HG03095 (cell line): ENCODE measurements at regions not wholly inside any gene's neighbourhood (a gene's known extent, or its start where the extent isn't known, plus 50 kb on each side); places are given as distances from the start of the nearest gene placed in this dataset.

ENCODE experiments used
- ATAC-seq: cut with Tn5 transposase; IDR thresholded peaks from one replicate; pipeline ENCODE4 v1.9.1; 2021; ENCODE audit warnings: moderate library complexity; ENCODE audit not compliant: unreplicated experiment

DNA sequence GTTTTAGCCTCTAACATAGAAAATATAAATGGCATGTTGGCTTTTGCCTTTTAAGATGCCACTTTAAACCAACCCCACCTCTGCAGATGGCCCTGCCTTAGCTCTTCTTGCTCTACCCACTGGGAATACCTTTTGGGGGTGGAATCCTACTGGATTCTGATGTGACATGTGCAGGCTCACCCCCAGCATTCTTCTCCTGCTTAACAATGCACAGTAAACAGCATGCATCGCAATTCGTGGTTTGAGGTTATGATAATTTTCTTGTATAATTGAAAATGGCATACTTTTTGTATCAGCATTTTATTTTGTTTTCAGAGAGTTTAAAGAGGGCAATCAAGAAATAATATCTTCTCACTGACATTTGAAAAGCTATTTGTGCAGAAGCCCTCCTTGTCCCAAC, 167.9 kb downstream of the AREG start:
- ATAC-seq: no peak

DNA sequence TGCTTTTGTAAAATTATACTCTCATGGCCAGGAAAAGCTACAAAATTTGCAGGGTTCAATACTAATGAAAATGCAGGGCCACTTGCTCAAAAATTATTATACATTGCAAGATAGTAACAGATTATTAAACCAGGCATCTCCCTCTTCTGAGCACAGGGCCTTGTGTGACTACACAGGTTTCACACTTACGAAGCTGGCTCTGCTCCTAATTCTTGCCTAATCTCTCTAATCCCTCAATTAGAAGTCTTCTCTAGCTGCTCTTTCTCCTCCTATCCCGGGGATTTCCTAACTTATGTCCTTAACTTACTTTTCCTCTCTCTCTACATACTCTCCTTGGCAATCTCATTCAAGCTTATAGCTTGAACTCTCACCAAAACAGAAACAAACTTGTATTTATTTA, 168.3 kb downstream of the AREG start:
- no peak for ATAC-seq

DNA sequence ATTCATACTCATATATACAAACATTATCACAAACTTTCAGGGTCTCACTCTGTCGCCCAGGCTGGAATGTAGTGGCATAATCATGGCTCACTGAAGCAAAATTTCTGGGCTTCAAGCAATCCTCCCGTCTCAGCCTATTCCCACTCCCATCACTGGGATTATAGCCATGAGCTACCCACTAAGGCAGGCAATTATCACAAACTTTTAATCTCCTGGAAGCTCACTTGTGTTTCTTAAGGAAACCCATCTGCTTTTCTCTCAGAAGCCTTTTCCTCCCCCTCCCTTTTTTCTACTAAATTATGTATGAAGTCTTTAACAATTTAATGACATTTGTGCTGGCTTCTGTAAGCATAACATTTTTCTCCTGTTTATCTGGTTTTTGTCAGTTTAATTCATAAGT, 170.5 kb downstream of the AREG start:
- ATAC-seq: no peak

DNA sequence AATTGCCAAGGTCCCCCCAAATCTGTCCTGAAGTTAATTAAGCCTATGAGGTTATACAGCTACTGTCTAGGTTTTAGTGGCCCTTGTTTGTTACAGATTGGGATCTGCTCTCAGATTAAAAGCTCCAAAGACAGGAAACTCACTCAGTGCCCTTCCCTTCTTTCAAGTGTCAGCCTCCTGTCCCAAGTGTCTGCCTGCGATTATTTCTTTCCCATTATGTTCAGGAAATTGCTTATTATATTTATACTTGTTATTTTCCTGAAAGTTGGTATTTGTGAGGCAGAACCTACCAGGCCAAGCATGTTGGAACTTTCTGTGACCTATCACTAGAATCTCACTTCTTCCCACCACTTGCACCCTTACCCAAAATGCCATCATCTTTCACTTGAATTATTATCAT, 173.2 kb downstream of the AREG start:
- ATAC-seq: no peak

DNA sequence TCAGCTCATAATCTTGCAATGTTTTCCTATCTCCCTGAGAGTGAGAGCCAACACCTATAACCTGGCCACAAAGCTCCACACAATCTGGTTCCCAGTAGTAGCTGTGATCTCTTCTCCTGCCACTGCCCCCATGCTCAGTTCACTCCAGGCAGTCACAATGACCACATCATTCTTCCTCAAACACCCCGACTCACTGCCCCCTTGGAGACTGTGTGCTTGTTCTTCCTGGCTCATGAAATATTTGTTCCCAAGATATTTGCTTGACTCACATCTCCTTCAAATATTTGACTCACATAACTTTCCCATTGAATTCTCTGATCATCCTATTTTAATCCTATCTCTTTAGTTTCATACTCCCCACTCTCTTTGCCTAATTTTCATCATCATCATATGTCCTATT, 173.7 kb downstream of the AREG start:
- no peak for ATAC-seq

DNA sequence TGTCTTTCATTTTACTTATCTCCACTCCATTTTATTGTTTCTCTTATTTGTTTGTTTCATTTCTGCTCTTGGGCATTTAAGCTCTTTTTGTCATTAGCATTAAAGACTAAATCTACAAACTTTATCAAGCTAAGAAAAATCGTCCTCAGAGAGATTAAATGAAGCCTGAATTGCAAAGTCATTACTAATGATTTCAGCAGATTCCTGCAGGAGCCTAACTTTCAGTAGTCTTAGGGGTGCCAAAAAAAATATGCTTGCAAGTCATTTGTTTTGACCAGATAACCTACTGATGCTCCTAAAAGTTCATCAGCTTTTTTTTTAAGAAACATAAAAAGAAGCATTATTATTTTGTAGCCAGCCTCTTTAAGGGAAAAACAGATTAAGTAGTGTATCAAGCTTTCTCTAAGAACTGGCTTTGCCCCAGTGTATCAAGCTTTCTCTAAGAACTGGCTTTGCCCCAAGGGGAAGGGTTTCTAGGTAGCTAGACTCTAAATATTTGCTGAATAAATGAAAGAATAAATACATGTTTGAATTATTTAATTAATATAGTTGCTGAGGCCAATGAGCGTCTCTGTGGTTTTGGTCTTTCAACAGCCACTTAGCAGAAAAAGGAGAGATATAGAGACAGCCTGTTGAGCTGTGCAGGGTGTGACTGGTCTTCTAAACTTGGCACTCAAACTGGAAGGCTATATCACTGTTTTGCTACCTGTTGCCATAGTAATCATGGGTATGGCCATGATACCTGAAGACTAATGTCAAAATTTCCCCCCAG, 174.2 kb downstream of the BTC start:
- no peak for ATAC-seq

DNA sequence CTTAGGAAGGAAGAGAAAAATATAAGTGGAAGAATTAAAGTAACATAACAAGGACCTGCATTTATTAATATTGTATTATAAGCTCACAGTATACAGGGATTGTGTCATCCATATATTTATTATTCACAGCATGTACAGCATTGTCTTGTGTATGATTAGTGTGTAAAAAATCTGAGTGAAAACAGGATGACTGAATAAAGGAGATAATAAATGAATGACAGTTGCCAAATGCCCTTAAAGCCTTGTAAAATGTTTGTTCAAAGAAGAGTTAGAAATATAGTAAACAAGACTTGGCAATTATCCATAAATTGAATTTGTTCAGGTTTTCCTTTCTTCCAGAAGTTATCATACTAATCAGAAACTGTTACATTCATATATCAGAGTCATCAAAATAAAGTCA, 172.7 kb downstream of the BTC start:
- ATAC-seq: no peak

DNA sequence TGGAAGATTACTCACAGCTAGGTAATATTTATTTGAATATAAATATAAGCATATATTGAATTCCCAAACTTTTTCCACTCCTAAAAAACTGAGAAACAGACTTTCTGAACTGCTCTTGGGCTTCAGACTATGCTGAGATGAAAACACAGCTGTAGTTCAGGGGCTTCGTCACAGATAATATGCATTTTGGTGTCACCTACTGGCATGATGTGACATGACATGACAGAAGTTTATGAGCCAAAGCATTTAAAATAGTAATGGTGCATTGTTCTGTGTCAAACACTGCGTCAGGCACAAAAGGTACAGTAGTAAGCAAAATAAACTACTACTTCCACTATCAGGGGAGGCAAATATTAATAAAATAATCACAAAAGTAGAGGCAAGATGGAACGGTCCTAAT, 171.3 kb downstream of the BTC start:
- no peak for ATAC-seq

DNA sequence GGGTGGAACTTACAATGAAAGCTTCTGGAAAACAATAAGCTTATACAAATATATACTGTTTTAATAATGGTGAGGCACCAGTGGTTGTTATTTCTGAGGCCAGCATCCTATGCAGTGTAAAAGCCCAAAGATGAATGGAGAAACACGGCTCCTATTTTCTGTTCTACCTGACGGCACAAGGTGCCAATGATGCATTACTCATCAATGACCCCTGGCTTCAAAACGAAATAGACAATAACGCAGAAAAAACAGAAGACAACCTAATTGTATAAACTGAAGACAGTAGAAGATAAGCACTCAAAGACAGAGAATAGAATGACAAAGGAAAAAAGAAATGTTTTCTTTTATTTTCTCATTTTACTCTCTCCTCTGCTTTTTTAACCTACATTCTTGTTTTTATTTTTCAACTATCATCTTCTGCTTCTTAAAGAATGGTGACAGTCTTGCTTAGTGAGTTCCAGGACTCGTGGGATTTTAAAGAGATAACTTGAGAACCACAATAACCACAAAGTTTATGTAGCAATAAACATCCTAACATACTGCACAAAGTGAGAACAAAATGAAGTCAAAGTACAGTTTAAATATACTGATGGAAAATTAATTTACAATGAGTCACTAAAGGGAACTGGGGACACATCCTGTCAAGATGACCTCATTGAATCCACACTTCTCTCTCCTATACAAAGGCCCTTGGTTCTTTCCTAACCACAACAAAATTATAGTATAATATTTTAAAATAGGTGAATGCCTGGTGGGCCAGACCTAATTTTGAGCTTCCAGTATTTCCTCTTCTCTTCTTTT, 169.8 kb downstream of the BTC start:
- ATAC-seq: no peak

DNA sequence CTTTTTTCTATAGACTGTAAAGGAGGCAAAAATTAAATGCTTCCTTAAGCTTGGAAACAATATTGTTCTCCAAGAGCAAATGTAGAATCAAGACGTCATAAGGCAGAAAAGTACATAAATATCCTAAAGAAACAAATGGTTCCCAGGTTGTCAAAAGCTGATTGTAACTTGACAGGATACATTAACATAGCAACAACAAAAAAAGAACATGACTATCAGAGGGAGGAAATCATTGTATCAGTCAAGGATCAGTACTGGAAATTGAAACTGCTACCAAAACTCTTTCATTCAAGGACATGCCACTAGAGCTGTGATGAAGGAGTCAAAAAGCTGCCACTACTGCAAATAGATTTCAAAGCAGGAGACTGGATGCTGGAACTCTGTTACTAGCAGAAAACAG, 168.3 kb downstream of the BTC start:
- no peak for ATAC-seq

DNA sequence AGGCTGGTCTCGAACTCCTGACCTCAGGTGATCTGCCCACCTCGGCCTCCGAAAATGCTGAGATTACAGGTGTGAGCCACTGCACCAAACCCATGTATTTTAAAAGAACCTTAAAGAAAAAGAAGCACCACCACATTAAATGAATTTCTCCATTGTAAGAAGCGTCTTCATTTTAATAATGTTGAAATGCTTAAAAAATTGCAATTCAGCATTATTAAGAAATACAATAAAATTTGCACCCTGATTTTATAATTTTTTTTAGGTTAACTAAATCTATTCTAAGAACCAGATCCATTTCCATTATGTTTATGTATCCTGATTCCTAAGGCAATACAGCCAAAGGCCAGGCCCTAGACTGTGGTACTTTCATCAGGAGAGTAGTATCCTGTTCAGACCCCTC, 167.2 kb downstream of the BTC start:
- ATAC-seq: no peak

DNA sequence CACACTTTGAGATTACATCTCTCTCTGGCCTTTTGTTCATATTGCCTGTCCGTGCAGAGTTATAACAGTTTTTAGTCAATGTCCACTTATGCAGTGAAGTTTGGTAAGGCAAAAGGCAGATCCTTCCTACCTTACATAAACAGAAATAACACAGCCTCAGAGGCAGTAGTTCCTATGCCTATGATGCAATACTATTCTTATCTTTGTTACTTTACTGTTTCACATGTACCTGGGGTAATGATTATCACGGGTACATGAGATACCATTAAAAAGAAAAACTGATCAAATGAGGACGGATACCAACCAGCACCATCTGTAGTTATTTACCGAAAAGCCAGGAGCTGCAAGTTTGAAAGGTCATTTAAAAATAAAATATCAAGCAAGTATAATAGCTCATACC, 166.8 kb downstream of the BTC start:
- no peak for ATAC-seq

DNA sequence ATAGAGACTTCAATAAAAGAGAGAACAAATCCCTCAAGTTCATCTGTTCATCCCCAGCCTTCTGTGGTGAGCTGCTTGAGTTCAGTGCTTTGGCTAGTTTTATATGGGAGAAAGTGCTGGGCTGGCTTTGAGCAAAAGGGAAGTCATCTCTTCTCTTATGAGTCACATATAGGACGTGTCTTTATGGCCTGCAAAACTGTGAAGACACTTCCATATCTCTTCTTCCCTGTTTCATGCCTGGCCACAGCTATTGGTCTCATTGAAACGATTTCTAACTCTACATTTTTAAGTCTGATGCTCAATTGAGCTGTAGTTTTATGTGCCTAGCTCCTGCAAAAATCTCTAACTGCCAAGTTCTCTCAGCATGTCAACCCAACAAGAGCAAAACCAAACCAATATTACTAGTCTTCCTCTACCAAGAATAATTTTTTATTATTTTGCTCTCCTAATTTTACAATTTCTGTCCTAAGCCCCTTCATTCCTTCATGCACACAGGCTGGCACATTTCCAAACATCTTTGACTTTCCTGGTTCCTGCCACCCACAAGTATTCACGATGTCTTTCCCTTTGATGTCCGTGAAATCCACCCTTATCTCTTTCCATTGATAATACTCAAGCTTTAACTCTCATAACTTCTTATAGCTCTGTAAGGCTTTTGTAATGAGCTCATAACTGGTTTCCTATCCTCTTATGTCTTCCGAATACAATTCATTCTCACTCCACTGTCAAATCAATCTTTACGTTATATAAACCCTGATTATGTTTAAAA, 165.3 kb downstream of the BTC start:
- ATAC-seq: peak; percentile 68

DNA sequence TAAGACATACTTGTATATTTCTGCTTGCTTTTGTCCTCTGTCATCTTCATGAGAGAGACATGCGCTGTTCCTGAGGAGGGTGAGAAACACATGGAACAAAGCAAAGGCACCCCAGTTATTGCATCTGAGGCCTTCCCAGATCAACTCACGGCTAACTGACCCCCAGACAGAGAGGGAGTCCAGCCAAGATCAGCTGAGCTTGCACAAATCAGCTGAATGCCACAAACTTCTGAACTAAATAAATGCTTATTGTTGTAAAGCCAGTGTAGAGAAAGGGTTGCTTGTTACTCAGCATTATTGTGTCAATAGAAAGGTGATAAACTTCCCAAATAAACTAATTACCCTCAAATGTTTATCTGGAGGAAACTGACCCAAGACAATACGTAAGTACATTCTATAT, 163.8 kb downstream of the BTC start:
- no peak for ATAC-seq

DNA sequence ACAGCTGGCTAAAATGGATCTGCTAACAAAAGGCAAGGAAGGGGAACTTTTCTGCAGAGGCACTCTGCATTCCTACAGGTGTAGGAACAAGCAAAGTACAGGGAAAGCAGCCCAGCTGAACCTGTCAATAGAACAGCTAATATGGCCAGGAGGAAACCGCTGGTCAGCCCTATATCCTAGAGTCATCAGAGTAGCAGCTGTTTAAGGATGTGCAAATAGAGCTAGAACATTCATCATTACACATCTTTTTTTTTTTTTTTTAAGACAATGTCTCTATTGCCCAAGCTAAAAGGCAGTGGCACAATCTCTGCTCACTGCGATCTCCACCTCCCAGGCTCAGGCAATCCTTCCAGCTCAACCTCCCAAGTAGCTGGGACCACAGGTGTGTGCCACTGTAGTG, 163.0 kb downstream of the BTC start:
- no peak for ATAC-seq

DNA sequence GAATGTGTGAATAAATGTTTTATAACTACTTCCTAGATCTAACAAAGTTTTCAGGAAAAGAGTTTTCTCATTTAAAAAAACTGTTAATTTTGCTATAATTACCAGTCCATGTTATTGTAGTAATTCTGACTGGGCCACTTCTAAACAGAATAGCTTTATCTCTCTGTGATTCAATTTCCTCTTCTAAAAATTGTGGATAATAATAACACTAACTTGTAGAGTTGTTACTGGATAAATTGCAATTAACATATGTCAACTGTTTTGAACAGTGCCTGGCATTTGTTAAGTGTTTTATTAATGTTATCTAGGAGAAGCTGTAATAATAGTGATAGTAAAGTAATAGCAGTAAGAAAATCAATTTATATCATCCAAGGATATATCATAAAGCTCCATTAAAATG, 162.3 kb downstream of the BTC start:
- ATAC-seq: no peak

DNA sequence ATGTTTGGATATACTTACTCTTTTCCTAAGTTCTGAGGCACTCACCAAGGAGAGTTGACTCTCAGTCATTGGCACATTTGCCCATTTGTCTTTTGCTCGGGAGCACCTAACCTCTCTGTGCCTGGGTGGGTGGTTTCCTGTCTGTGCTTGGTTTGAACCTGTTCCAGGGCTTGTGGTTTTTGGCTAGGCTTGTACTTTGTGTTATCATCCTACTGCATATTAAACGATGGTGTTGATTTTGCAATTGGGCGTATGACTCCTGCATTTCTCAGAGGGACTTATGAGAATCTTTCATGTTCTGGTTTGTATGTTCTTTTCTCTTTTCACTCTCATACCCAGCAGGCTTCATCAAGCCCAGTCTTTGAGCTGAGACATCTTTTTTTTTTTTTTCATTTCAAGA, 161.7 kb downstream of the BTC start:
- no peak for ATAC-seq

DNA sequence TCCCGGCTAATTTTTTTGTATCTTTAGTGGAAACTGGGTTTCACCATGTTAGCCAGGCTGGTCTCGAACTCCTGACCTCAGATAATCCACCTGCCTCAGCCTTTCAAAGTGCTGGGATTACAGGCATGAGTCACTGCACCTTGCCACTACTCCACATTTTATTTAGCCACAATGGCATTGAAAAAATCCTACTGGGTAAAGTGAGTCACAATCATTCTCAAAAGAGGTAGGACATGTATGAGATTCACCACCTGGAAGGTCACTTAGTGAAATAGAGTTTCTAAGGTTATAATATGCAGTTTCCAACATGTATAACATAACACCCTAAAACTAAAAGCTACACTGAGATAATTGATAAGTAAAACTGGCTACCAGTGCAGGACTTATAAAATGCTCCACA, 159.2 kb downstream of the BTC start:
- ATAC-seq: no peak

DNA sequence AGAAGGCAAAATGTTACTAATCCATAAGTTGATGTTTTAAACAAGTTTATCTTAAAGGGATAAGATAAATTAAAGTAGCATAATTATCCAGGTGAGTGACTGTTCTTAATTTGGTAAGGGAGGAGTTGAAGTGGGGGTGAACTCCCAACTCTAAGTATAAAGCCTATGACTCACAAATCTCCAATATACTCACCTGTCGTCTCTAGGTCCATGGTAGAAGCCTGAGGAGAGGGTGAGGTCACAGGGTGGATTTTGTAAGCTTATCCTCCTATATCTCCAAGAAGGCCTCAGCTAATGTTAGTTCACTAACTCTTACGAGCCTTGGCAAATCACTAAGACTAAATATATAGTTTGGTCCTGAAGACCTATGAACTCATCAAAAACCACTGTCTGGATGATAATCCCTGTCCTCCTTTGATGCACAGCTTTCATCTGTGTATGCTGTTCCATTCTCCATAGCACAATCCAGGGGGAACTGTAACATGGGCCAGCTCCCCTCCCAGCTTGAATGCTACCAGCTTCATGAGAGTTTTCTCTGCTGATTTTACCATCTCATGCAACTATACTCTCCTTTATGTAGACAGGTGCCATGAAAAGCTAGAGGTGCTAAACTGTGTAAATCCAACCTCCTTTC, 158.7 kb downstream of the BTC start:
- ATAC-seq: no peak

DNA sequence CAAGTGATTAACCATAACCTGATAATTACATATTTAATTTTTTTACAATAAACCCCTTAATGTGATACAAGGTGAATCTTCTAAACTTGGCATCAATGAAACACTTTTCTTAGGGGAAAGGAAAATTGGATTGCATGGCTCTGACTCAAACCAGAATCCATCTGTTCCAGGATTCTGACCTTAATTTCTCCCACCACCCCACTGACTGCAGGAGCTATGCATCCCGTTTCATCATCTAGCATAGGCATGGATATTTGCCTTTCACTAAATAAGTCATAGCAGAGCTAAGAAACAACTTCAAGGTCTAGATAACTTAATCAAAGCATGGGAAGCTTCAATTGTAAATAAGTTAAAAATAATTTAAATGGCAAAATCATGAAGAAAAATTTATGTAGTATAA, 156.3 kb downstream of the BTC start:
- no peak for ATAC-seq

DNA sequence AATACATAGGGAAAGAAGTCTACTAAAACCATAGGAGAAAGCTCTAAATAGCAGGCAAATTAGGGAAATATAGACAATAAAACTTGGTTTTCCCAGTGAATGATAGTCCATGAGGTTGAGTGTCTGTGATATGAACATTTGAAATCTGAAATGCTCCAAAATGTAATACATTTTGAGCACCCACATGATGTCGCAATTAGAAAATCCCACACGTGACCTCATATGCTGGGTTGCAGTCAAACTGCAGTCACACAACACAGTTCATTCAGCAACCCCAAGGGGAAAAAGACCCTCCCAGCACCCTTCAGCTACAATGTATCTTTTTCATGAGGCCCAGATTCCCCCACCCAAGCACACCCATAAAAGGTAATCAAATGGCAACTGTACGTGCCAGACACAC, 155.6 kb downstream of the BTC start:
- ATAC-seq: no peak
